HG03159 (cell line): ENCODE measurements at regions not wholly inside any gene's neighbourhood (a gene's known extent, or its start where the extent isn't known, plus 50 kb on each side); places are given as distances from the start of the nearest gene placed in this dataset.

Experiments used
- ATAC-seq: cut with Tn5 transposase; IDR thresholded peaks from one replicate; pipeline ENCODE4 v1.9.1; 2021; ENCODE audit warnings: mild to moderate bottlenecking, moderate library complexity; ENCODE audit not compliant: unreplicated experiment

- ATAC-seq = no peak
These were observed 94.3 kb downstream of the ERCC5 start for GRCh38 chr13:102940143-102940542.

- peak; percentile 51 for ATAC-seq
These were observed 90.1 kb downstream of the ERCC5 start for GRCh38 chr13:102935896-102936321.

- ATAC-seq = no peak
These were observed 87.7 kb downstream of the ERCC5 start for GRCh38 chr13:102933523-102933922.

- no peak for ATAC-seq
These were observed 87.3 kb downstream of the ERCC5 start for GRCh38 chr13:102933122-102933521.

GRCh38 chr13:102932331-102932730, 86.5 kb downstream of the ERCC5 start:
- ATAC-seq = no peak

- no peak for ATAC-seq
These were observed 84.7 kb downstream of the ERCC5 start for GRCh38 chr13:102930566-102930965.

- no peak for ATAC-seq
These were observed 83.3 kb downstream of the ERCC5 start for GRCh38 chr13:102928941-102929675.
